Epithelial cell of proximal tubule (primary cell): ENCODE measurements at regions not wholly inside any gene's neighbourhood (a gene's known extent, or its start where the extent isn't known, plus 50 kb on each side); places are given as distances from the start of the nearest gene placed in this dataset.

Source experiments
- DNase-seq: peaks from one replicate; pipeline ENCODE4 v3.0.0-alpha.2; 2011; ENCODE audit warnings: low read depth
- H3K4me3 ChIP-seq: 2 replicates; pipeline ENCODE4 v1.5.1; 2011; ENCODE audit warnings: low read depth, mild to moderate bottlenecking, low read length
- CTCF ChIP-seq: conservative IDR thresholded peaks from 2 replicates; pipeline ENCODE4 v1.5.1; 2012; ENCODE audit warnings: low read depth, mild to moderate bottlenecking, low read length

GRCh38 chr12:30191696-30192455 is 408.1 kb upstream of the TMTC1 start:
- TF ChIP-seq CTCF: no peak
- DNase-seq: no peak
- H3K4me3 ChIP-seq: no peak overlapping the region

- DNase-seq: no peak
- H3K4me3 ChIP-seq: no peak overlapping the region
- no peak for TF ChIP-seq CTCF
Measured at GRCh38 chr12:30188602-30189326, 405.0 kb upstream of the TMTC1 start.

- no peak for TF ChIP-seq CTCF
- H3K4me3 ChIP-seq: no peak overlapping the region
- no peak for DNase-seq
Measured at GRCh38 chr12:30187426-30187825, 403.7 kb upstream of the TMTC1 start.

GRCh38 chr12:30181334-30181733 is 397.6 kb upstream of the TMTC1 start:
- no peak overlapping the region for H3K4me3 ChIP-seq
- no peak for DNase-seq

GRCh38 chr12:30180602-30181001 is 396.9 kb upstream of the TMTC1 start:
- no peak for DNase-seq
- H3K4me3 ChIP-seq: no peak overlapping the region
- TF ChIP-seq CTCF: no peak

More at GRCh38 chr12:30181334-30181733, 397.6 kb upstream of the TMTC1 start:
- TF ChIP-seq CTCF: no peak

- H3K4me3 ChIP-seq: no peak overlapping the region
- TF ChIP-seq CTCF: no peak
- DNase-seq: no peak
Measured at GRCh38 chr12:30178916-30179315, 395.2 kb upstream of the TMTC1 start.
